GM21367 (cell line): ENCODE measurements at regions not wholly inside any gene's neighbourhood (a gene's known extent, or its start where the extent isn't known, plus 50 kb on each side); places are given as distances from the start of the nearest gene placed in this dataset.

Source experiments
- ATAC-seq: cut with Tn5 transposase; IDR thresholded peaks from one replicate; pipeline ENCODE4 v1.9.1; 2021; ENCODE audit not compliant: unreplicated experiment

DNA sequence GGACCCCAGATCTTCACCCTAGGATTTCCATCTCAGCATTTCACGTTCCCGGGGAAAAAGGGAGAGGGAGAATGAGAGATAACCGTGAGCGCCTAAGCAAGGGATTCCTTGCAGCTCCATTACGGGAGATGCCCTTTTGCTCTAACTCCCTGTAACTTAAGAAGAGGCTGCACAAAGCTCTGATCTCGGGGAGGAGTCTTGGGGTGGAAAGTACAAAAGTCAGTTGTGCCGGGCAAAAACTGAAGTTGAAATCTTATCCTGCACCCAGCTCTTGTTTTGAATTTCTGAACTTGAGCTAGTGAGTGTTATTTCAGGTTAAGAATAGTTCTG, 256.4 kb upstream of the SOX21 start:
- no peak for ATAC-seq

DNA sequence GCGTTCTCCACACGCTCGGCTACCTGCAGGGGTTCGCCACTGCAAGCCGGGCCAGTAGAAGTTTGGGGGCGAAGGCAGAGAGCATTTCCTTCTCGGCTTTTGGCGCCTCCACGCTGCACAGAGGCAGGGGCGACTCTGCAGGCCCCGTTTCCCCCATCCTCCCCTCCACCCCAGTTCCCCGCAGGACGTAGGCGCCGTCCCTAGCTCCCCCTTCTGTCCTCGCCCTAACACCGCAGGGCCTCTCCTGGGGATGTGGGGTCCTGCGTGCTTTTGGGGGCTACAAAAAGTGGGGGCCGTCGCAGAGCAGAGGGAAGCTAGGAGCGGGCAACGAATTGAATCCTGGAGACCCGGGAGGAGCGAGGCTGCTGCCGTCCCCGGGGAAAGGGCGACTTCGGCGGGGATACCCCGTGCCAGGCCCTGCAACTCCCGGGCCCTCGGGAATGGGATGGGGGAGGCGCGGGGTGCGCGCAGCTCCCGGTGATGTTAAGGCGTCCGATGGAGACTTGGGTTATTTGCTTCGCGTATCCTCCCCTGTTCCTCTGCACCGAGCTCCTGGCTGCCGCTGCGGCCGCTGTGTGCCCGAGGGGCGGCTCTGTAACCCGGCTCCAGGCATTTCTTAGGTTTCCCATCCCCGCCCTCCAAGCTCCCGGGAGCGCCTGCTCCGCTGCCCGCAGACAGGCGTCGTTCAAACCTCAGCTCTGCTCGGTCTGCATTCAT, 255.9 kb upstream of the SOX21 start:
- ATAC-seq: no peak

DNA sequence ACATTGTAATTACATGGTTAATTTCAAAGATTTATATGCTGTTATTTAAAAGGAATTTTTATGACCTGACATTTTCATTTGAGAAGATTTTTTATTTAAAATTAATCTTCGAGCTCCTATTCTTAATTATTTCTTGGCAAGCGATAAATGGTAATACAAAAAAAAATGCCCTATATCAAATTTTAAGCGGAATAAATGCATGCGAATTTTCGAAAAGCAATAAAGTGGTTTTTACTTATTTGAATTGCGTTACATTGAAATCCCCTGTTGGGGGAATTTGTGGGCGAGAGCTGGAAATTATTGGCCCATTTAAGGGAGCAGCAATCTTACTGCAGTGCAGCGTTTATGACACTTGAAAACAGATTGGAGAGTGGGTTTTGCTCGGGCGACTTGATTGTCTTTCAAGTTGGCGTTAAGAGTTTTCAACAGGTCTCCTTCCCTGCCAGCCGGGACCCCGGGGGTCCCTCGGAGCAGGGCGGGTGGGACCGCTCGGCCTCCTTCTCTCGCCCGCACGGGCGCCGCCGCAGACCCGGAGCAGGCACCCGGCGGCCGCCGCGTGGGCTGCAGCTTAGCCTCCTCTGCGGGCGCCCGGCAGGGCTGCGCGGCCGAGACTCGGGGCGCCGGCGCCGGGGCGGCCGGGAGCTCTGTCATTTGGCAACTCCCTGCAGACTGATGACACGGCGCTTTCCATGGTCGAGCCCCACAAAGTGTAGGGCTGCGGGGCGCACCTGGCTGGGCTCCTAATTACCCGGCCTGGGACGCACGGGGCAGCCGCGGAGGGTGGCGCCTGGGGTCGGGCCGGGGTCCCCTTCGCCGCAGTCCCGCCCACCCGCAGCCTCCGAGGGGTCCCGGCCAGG, 255.1 kb upstream of the SOX21 start:
- ATAC-seq: no peak

DNA sequence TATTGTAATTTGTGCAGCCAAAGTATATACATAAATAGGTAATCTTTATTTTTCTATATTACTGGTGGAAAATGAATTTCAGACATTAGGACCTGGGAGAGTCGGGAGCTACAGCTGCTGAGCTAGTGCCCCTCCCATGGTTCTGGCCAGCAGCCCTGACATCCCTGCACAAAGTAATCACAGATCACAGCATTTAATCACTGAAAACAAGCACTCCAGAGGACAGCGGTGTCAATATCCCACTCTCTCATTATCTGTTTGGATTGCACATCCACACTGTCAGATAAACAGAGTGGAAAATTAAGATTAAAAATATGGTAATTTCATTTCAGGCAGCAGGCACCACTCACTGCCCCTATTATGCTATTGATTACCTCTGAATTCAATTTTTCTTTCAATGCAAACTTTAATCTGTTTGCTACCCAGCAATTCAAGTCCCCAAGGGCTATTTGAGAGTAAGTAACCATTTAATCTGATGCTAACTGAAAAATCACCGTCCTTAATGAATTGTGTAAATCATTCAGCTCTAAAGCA, 254.1 kb upstream of the SOX21 start:
- no peak for ATAC-seq

DNA sequence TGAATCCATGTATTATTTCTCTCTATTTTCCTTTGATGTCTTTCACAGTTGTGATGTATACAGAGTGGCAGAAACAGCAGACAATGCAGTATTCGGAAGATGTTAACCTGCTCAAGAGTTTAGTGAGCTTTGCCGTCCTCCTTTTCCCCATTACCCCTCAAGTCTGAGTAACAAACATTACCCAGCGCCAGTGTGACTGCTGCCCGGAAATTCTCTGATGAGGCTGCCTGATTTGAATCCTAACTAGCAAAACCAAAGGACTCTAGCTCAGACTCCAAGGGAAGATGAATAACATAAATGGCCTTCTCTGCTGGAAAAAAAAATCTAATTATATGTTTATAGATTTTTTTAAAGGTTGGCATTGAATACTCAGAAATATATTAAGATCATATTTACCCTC, 247.3 kb upstream of the SOX21 start:
- ATAC-seq: no peak

DNA sequence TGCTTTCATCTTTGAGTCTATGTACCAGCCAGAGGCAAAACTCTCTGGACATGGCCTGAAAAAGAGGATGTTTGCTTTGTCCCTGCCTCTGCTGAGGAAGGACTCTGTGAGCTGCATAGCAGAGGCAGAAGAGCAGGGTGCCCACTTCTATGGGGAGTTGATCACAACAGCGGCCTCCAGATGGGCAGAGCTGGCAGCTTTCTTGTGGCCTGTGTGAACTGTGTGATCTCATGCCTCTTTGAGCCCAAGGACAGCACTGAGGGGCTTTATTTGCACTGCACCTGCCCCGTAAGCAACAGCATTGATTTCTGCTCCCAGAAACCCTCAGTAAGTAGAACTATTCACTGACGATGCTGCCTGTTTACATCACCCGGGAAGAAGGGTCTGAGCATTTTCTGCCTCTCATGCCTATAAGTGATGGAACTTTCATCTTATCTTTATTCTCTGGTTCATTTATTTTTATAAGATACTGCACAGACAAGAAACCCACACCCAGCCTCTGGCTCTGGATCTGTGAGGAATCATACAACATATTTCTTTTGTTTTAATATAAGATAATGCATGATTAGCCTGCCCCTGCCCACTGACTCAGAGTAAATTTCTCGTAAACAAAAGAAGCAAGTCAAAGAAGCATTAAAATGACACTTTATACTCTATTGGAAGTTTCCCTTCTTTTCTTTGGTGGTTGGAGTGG, 244.2 kb upstream of the SOX21 start:
- ATAC-seq: no peak

DNA sequence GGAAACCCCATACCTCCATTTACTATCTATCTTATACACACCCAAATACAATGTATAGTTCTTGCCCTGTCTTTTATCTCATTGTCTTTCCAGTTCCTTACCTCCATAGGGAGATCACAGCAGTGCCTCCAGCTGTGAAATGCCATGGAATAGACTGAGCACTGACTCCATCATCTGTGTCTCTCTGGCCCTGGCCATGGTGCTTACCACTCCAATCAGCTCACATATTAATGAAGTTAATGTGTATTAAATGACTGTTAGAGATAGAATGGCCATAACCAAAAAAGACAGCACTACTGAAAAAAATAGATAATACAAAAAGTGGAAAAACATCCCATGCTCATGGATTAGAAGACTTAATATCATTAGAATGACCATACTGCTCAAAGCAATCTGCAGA, 240.4 kb upstream of the SOX21 start:
- no peak for ATAC-seq

DNA sequence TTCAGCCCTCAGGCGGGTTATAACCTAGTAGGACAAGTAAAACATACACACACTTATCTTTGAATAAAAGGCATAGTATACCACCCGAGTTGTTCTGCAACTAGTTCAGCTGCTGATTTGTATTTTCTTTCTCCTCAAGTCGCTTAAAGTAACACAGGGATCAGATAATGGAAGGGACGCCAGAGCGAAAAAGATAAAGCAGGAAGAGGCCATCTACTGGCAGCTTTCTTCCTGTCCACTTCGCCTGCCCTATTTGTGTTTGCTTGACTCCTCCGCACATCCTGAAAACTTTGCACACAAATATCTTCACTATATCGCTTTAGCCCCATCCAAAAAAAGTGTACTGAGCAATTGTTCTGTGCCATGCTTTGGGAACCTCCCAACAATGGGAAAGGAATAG, 238.0 kb upstream of the SOX21 start:
- ATAC-seq: no peak

DNA sequence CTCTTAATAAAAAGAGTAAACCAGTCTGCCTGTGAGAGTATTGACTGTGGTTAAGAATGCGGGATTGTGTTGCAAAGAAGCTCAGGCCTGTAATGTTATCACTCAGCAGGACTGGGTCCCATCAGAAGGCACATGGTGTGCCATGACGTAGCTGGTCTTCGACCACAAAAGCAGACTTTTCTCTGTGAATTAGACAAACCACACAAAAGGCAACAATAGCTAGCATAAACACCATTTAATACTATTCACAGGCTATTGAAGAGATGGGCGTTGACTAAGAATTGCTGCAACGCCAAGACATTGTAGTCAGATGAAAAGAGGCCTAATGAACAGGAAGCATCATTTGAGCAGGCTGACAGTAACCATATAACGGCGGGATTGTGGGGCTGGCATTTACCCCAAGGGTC, 235.6 kb upstream of the SOX21 start:
- ATAC-seq: no peak

DNA sequence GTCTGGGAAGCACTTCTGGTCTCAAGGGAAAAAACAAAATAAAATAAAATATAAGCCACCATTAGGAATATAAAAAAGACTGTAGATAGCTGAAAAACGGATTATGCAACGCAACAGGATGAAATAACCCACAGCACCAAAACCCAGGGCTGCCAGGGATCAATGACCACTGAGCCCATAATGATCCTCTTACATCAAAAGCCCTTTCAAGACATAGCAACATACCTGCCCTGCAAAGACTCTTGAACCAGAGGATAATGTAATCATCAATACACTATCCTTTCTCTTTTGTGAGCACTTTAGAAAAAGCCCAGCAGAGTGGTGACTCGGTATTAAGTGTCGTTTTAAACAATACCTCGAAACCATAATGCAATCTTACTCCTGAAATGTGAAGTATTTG, 235.0 kb upstream of the SOX21 start:
- no peak for ATAC-seq

DNA sequence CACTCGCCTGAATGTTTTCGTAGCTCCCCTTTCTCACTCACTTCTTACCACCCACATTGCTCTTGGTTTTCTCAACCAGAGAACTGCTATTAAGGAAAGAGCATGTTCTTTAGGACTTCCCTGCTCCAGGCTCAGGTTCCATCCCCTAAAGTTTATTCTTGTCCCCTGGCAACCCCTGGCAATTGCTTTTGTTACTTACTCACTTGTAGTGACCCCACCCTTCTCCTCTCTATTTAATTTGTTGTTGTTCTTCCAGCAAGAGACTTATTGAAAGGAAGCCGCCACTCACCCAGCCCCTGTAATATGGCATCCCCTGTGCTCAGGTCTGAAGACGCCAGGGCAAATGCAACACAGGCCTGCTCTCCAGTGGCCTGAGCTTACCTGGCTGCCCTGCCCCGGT, 233.7 kb upstream of the SOX21 start:
- no peak for ATAC-seq

DNA sequence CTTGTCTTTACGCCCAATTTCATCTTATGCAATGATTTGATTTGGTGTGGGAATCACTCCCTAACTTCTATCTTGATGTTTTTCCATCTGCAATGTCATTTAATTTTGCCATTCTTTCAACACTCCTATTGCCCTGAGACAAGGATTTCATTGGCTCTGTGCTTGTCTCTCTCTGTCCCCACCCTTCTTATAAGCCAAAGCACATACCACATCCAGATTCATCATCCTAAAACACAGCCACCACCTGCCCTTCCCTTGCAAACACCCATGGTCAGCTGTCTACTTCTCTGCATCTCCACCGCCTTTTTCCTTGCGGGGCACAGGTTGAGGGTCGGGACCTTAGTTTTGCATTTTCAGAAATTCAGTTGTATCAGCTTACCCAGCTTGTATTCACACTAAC, 225.8 kb upstream of the SOX21 start:
- ATAC-seq: no peak

DNA sequence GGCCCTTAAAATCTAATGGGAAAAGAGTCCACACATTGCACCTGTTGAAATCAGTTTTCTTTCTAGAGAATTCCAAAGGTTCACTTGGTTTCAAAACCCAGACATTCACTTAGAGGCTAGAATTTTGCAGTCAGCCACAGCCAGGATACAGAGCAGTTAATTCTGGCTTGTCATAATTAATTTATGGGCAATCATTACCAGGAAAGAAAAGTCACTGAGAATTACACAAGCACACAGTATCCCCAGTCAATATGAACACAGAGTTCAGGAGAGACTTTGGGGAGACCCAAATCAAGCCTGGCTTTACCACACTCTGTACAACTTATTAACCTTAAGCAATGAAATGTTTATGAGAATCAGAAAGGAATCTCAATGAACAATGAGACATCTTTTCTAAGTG, 224.3 kb upstream of the SOX21 start:
- no peak for ATAC-seq

DNA sequence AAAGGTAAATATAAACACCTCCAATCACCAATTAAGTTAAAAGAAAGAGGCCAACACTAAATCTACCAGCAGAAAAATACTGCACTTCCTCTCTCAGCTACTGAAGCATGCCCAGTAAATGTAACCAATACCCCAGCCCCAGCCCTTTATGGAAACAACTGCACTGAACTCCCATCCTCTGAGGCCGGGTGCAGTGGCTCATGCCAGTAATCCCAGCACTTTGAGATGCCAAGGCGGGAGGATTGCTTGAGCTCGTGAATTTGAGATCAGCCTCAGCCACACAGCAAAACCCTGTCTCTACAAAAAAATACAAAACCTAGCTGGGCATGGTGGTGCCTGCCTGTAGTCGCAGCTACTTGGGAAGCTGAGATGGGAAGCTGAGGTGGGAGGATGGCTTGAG, 221.6 kb upstream of the SOX21 start:
- no peak for ATAC-seq

DNA sequence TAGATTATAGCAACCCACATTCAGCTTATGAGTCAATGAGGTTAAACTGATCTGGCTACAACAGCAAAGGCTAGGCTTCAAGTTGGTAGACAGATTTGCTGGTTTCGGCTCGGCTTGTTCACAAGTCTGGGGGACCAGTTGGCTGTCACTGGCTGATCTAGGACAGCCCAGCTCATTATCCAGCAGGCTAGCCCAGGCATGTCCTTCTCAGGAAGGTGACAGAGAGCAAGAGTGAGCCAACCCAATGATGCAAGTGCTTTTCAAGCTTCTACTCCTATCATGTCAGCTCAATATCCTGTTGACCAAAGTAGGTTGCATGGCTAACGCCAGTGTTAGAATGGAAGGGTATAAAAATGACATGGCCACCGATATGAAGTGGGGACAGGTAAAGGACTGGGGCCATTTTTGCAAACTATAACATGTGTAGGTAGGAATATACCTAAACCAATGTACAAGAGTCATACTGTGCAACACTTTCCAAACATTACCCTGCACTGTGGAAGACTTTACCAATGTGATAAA, 220.9 kb upstream of the SOX21 start:
- ATAC-seq: no peak

DNA sequence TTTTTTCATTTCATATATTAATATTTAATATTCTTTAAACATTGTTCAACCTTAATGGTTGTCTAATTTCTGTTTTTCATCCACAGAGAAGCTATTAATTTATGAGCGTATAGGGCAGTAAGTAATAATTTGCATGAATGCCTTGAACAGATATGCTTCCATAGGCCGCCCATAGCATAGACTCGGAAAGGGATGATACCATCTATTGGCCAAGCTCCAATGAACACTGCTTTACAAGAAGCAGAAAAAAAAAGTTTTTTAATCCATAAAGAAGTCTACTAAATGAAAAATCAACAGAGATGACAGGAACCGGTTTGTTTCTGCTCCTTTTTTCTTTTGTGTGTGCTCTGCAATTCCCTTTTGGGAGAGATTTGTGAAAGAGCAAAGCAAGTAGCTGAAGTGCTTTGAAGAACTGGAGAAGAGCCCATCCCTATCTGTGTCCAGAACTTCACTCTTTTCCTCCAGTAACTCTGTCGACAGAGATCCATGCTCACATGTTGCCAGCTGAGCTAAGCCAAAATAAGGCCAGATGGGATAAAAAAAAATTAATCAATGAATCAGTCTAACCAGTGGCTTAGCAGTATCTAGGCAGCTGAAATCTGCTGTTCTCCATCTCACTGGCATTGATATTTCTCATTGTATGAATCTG, 215.9 kb upstream of the SOX21 start:
- no peak for ATAC-seq

DNA sequence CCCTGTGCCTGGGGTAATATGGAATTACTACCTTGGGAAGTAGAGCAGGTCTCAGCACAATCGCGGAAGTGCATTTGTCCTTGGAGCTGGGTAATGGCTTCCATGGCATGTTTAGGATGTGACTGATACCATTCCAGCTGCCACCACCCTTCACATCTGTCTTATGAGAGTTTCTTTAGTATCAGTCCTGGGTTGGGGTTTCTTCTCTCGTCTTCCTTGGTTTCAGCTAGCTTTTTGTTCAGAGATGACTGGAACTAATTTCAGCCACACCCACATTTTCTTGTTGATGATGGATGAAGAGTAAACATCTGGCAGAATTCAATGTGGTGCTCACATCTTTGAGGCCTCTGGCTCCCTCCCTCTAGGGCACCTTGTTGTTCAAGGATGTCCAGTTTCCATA, 212.9 kb upstream of the SOX21 start:
- no peak for ATAC-seq

DNA sequence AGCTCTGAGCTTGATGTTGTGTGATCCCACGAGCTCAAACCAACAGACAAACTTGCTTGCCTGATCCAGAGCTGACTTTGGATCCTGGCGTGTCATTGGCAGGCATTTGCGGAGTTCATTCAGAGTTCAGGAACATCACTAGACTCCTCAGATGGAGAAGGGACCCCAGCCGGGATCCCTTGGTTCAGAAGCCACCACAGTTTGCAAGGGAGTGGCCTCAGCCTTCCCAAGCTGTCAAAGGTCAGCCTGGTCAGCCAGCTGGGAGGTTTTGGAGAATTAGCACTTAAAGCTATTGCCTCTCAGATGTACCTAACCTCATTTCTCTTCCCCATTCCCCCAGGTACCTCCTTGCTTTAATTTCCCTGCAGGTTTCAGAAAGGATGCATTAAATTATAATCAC, 208.8 kb upstream of the SOX21 start:
- ATAC-seq: no peak

DNA sequence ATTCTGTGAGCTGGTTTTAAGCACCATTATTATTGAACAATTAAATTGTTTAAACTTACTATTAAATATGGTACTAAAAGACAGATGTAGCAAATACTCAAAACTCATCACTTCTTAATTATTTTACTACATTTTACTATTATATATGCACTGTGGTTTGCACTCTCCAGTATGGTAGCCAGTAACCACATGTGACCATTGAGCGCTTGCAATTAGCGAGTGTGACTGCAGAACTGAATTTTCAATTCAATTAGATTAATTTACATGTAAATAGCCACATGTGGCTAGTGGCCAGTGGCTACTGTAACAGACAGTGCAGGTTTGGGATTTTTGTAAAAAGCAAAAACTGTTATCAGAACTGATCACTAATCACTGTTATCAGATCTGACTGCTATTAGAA, 208.2 kb upstream of the SOX21 start:
- ATAC-seq: no peak

DNA sequence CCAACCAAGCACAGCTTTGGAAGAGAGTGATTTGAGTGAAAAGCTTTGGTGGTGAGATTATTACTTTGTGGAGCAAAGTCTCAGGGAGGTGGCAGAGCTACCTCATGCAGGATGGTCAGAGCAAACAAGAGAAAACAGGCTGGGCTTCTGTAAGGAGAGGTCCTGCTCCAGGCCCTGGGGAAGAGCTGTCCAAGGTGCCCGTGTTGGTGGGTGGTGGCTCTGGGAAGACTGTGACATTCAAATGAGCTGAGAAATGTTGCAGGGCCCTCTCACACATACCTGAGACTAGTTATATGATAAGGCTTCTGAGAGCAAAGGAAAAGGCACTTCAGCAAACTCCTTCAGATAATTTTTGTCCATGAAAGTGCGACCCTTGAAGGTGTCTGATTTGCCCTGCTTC, 205.5 kb upstream of the SOX21 start:
- no peak for ATAC-seq

DNA sequence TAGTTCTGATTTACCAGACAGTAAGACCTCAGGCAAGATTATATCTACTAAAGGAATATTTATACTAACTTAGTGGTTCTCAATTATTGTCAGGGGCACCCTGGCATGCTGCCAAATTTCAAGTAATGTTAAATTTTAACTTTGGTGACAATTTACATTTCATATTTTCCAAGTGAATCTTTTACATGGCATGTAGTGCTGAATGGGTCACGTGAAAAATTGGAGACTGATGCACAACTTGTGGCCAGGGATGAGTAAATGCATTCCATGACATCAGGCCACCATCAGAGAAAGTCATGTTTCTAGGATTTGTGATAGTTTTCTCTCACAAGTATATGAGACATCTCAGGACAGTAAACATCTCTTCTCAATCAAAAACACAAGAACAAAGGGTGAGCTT, 202.6 kb upstream of the SOX21 start:
- no peak for ATAC-seq
